Mesenchymal stem cell (in vitro differentiated cells and primary cell): ENCODE measurements at regions not wholly inside any gene's neighbourhood (a gene's known extent, or its start where the extent isn't known, plus 50 kb on each side); places are given as distances from the start of the nearest gene placed in this dataset.

Experiments used
- DNase-seq: peaks from one replicate; pipeline ENCODE4 v3.0.0-alpha.2; 2013
- H2AFZ ChIP-seq: one replicate; pipeline ENCODE4 v1.6.1; 2013; ENCODE audit warnings: low read depth, mild to moderate bottlenecking, control low read depth, inconsistent platforms, low read length, moderate library complexity
- H2AK5ac ChIP-seq: 2 replicates; pipeline ENCODE4 v1.6.1; 2013; ENCODE audit warnings: low read length, moderate library complexity, mild to moderate bottlenecking, inconsistent platforms; ENCODE audit not compliant: severe bottlenecking
- H2BK120ac ChIP-seq: one replicate; pipeline ENCODE4 v1.6.1; 2013; ENCODE audit warnings: low read depth, mild to moderate bottlenecking, inconsistent platforms, low read length, moderate library complexity
- H2BK12ac ChIP-seq, 2 experiments: one replicate each; pipeline ENCODE4 v1.6.1; 2013; ENCODE audit warnings: inconsistent platforms in 2 of 2, low read length in 2 of 2, mild to moderate bottlenecking in 2 of 2, moderate library complexity in 2 of 2, control low read depth in 1 of 2
- H2BK15ac ChIP-seq: one replicate; pipeline ENCODE4 v1.6.1; 2013; ENCODE audit warnings: mild to moderate bottlenecking, low read depth, inconsistent platforms; ENCODE audit not compliant: poor library complexity, severe bottlenecking
- H2BK5ac ChIP-seq: 2 replicates; pipeline ENCODE4 v1.6.1; 2013; ENCODE audit warnings: low read depth, mild to moderate bottlenecking, low read length, control low read depth, inconsistent platforms; ENCODE audit not compliant: poor library complexity, severe bottlenecking
- H3K14ac ChIP-seq, 2 experiments: one replicate each; pipeline ENCODE4 v1.6.1; 2013; ENCODE audit warnings: inconsistent platforms in 2 of 2, low read length in 2 of 2, control low read depth in 1 of 2, mild to moderate bottlenecking in 1 of 2, moderate library complexity in 1 of 2
- H3K18ac ChIP-seq, 2 experiments: one replicate each; pipeline ENCODE4 v1.6.1; 2013; ENCODE audit warnings: inconsistent platforms in 2 of 2, low read length in 2 of 2, control low read depth in 1 of 2, low read depth in 1 of 2, mild to moderate bottlenecking in 1 of 2
- H3K23ac ChIP-seq, 2 experiments: one replicate each; pipeline ENCODE4 v1.6.1; 2013; ENCODE audit warnings: inconsistent platforms in 2 of 2, low read length in 2 of 2, mild to moderate bottlenecking in 2 of 2, moderate library complexity in 2 of 2, control low read depth in 1 of 2
- H3K27ac ChIP-seq: 2 replicates; pipeline ENCODE4 v1.5.1; 2013; ENCODE audit warnings: mild to moderate bottlenecking, moderate library complexity, low read length, control low read depth, inconsistent platforms; ENCODE audit not compliant: poor library complexity, severe bottlenecking
- H3K27me3 ChIP-seq, 2 experiments: 2 replicates each; pipeline versions ENCODE4 v1.6.1 to v1.7.0; 2013; ENCODE audit warnings: low read length in 2 of 2, mild to moderate bottlenecking in 2 of 2, moderate library complexity in 2 of 2, control low read depth in 1 of 2, inconsistent platforms in 1 of 2; ENCODE audit not compliant: control insufficient read depth in 1 of 2, insufficient read depth in 1 of 2
- H3K36me3 ChIP-seq, 2 experiments: 2 replicates each; pipeline versions ENCODE4 v1.6.1 to v1.7.0; 2013; ENCODE audit warnings: low read length in 2 of 2, control low read depth in 1 of 2, inconsistent platforms in 1 of 2, low read depth in 1 of 2, mild to moderate bottlenecking in 1 of 2; ENCODE audit not compliant: insufficient read depth in 2 of 2, control insufficient read depth in 1 of 2
- H3K4ac ChIP-seq, 2 experiments: one replicate each; pipeline ENCODE4 v1.6.1; 2013; ENCODE audit warnings: inconsistent platforms in 2 of 2, low read length in 2 of 2, mild to moderate bottlenecking in 2 of 2, moderate library complexity in 2 of 2, control low read depth in 1 of 2, low read depth in 1 of 2
- H3K4me1 ChIP-seq: 2 replicates; pipeline ENCODE4 v1.6.1; 2013; ENCODE audit warnings: low read depth, low read length, control low read depth; ENCODE audit not compliant: control insufficient read depth, insufficient read depth
- H3K4me2 ChIP-seq: 2 replicates; pipeline ENCODE4 v1.6.1; 2013; ENCODE audit warnings: low read length, mild to moderate bottlenecking, inconsistent platforms; ENCODE audit not compliant: poor library complexity, severe bottlenecking
- H3K4me3 ChIP-seq, 2 experiments: 2 replicates each; pipeline versions ENCODE4 v1.5.1 to v1.7.0; 2013; ENCODE audit warnings: low read length in 2 of 2, mild to moderate bottlenecking in 2 of 2, control low read depth in 1 of 2, low read depth in 1 of 2; ENCODE audit not compliant: insufficient read depth in 1 of 2
- H3K79me1 ChIP-seq: replicated peaks from 2 replicates; pipeline ENCODE4 v1.6.1; 2013; ENCODE audit warnings: mild to moderate bottlenecking, control low read depth, low read length, inconsistent platforms; ENCODE audit not compliant: poor library complexity, severe bottlenecking
- H3K9ac ChIP-seq: 2 replicates; pipeline ENCODE4 v1.7.0; 2013; ENCODE audit warnings: mild to moderate bottlenecking, low read length, moderate library complexity
- H3K9me3 ChIP-seq: 2 replicates; pipeline ENCODE4 v1.7.0; 2013; ENCODE audit warnings: mild to moderate bottlenecking, low read length; ENCODE audit not compliant: control insufficient read depth
- H4K8ac ChIP-seq: one replicate; pipeline ENCODE4 v1.6.1; 2013; ENCODE audit warnings: inconsistent platforms, mild to moderate bottlenecking, low read length, moderate library complexity
- H4K91ac ChIP-seq: one replicate; pipeline ENCODE4 v1.6.1; 2013; ENCODE audit warnings: mild to moderate bottlenecking, low read length, inconsistent platforms
- WGBS: methylation state at CpG from one replicate; pipeline ENCODE4 v1.1.7; 2013; ENCODE audit warnings: mixed read lengths; 5-methylcytosine and 5-hydroxymethylcytosine counted together

DNA sequence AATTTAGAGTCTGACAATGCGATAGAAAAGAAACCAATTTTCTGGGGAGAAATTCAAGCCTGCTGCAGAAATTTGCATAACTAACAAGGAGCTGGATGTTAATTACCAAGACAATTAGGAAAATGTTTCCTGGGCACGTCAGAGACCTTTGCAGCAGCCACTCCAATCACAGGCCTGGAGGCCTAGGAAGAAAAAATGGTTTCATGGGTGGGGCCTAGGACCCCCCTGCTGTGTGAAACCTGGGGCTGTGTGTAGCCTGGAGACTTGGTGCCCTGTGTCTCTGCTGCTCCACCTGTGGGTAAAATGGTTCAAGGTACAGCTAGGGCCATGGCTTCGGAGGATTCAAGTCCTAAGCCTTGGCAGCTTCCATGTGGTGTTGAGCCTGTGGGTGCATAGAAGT lies 837.9 kb downstream of the OTOL1 start:
- no peaks in the 10 kb centered on the region for H3K36me3 ChIP-seq
- no peak overlapping the region for H4K8ac ChIP-seq
- H3K79me1 ChIP-seq: no peaks in the 10 kb centered on the region
- DNase-seq: no peak
- no peak overlapping the region for H2BK5ac ChIP-seq
- no peaks in the 10 kb centered on the region for H3K4me1 ChIP-seq
- WGBS: 82% methylated on average over 3 of the region's 3 CpGs
- no peak overlapping the region for H3K9ac ChIP-seq
- no peak overlapping the region for H3K4me3 ChIP-seq
- no peak overlapping the region for H2BK15ac ChIP-seq
- no peak overlapping the region for H3K4me2 ChIP-seq
- no peak overlapping the region for H2AFZ ChIP-seq
- H3K9me3 ChIP-seq: peaks cover 5% of the 10 kb centered on the region
- no peak overlapping the region for H3K4ac ChIP-seq
- H2BK12ac ChIP-seq: no peak overlapping the region
- H2BK120ac ChIP-seq: no peak overlapping the region
- H3K27me3 ChIP-seq: no peaks in the 10 kb centered on the region
- H3K18ac ChIP-seq: no peak overlapping the region
- no peak overlapping the region for H3K23ac ChIP-seq
- no peak overlapping the region for H2AK5ac ChIP-seq
- H3K27ac ChIP-seq: no peak overlapping the region
- no peak overlapping the region for H4K91ac ChIP-seq
- H3K14ac ChIP-seq: no peak overlapping the region

DNA sequence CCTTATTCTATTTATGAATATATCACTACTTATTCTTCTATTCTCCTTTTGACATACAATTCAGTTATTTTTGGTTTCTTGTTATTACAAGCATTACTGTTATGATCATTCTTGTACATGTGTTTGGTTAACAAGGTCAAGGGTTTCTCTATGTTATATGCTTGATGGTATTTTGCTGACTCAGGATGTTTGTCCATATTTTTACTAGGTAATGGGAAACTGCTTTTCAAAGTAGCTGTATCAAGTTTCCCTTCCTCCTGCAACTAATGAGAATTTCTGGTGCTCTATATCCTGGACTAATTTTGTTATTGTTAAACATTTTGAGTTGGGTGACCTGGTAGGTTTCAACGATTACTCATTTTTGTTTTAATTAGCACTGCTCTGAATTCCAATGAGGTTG lies 841.0 kb downstream of the OTOL1 start:
- H3K27ac ChIP-seq: no peak overlapping the region
- no peak overlapping the region for H3K14ac ChIP-seq
- no peaks in the 10 kb centered on the region for H3K4me1 ChIP-seq
- no peaks in the 10 kb centered on the region for H3K79me1 ChIP-seq
- H2BK15ac ChIP-seq: no peak overlapping the region
- no peak overlapping the region for H3K4me2 ChIP-seq
- no peak overlapping the region for H2BK120ac ChIP-seq
- no peak overlapping the region for H3K9ac ChIP-seq
- no CpG with 5 or more reads among the region's 1 CpG for WGBS
- H3K18ac ChIP-seq: no peak overlapping the region
- H3K23ac ChIP-seq: no peak overlapping the region
- H4K8ac ChIP-seq: no peak overlapping the region
- no peak overlapping the region for H3K4ac ChIP-seq
- H2AFZ ChIP-seq: no peak overlapping the region
- H3K9me3 ChIP-seq: peaks cover 5% of the 10 kb centered on the region
- no peak for DNase-seq
- H2BK12ac ChIP-seq: no peak overlapping the region
- no peaks in the 10 kb centered on the region for H3K27me3 ChIP-seq
- H3K4me3 ChIP-seq: no peak overlapping the region
- H3K36me3 ChIP-seq: no peaks in the 10 kb centered on the region
- H2AK5ac ChIP-seq: no peak overlapping the region
- no peak overlapping the region for H4K91ac ChIP-seq
- H2BK5ac ChIP-seq: no peak overlapping the region

DNA sequence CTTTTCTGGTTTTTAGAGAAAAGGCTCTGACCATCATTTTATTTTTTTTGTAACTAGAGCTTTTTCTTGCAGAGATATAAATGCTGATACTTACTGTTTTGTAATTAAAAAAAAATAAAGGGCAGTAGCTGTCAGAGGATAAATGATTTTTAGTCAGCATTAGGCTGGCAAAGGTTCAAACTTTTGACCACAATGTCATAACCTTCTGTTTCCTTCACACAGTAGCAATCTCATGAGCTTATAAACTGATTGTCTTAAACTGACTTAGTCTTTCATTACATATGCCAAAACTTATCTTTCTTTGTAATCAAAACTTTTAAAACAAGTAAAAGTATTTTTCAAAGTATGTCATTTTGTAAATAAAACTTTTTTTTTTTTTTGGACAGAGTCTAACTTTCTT lies 841.9 kb downstream of the OTOL1 start:
- H3K27ac ChIP-seq: no peak overlapping the region
- no peak overlapping the region for H3K9ac ChIP-seq
- no peak overlapping the region for H2AK5ac ChIP-seq
- no peak overlapping the region for H3K23ac ChIP-seq
- H3K14ac ChIP-seq: no peak overlapping the region
- no peak overlapping the region for H4K91ac ChIP-seq
- peaks cover 5% of the 10 kb centered on the region for H3K9me3 ChIP-seq
- no peaks in the 10 kb centered on the region for H3K36me3 ChIP-seq
- H2BK15ac ChIP-seq: no peak overlapping the region
- no peak overlapping the region for H3K4me3 ChIP-seq
- H3K4me2 ChIP-seq: no peak overlapping the region
- no peaks in the 10 kb centered on the region for H3K4me1 ChIP-seq
- H2BK12ac ChIP-seq: no peak overlapping the region
- H2BK5ac ChIP-seq: no peak overlapping the region
- no peak overlapping the region for H3K4ac ChIP-seq
- peak; percentile 9 for DNase-seq
- no peak overlapping the region for H2BK120ac ChIP-seq
- H4K8ac ChIP-seq: no peak overlapping the region
- no peak overlapping the region for H2AFZ ChIP-seq
- no peaks in the 10 kb centered on the region for H3K79me1 ChIP-seq
- no peak overlapping the region for H3K18ac ChIP-seq
- H3K27me3 ChIP-seq: no peaks in the 10 kb centered on the region

DNA sequence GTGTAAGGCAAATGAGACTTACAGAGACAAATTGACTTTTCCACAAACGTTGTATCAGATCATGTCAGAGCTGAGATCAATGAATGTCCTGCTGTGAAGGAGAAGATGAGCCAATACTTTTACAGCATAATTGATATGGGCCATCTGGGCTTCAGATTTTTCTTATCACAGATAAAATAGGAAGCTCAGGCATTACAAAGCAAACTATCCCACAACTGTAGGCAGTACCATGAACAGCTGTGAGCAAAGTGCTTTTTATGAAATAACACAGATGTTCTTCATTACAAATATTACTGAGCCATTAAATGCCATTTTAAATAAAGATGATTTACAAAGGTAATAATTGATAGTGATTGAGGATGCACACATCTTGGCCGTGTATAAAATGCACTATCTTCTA lies 852.3 kb downstream of the OTOL1 start:
- Histone ChIP-seq H3K36me3 (no peaks in the 10 kb centered on the region), H4K8ac (no peak overlapping the region), H2BK5ac (no peak overlapping the region), H2BK15ac (no peak overlapping the region), H3K9ac (no peak overlapping the region), H2AK5ac (no peak overlapping the region), H3K4ac (no peak overlapping the region), H3K4me1 (no peaks in the 10 kb centered on the region), H3K14ac (no peak overlapping the region), H2BK120ac (no peak overlapping the region), H4K91ac (no peak overlapping the region), H3K27ac (no peak overlapping the region), H2AFZ (no peak overlapping the region), H3K9me3 (no peaks in the 10 kb centered on the region), H3K4me3 (no peak overlapping the region), H3K18ac (no peak overlapping the region), H3K4me2 (no peak overlapping the region), H2BK12ac (no peak overlapping the region), H3K23ac (no peak overlapping the region), H3K27me3 (no peaks in the 10 kb centered on the region), H3K79me1 (no peaks in the 10 kb centered on the region)
- 50% methylated on average over 1 of the region's 2 CpGs for WGBS
- DNase-seq: no peak
